ENCODE measurements at regions not wholly inside any gene's neighbourhood (a gene's known extent, or its start where the extent isn't known, plus 50 kb on each side); places are given as distances from the start of the nearest gene placed in this dataset.

DNA sequence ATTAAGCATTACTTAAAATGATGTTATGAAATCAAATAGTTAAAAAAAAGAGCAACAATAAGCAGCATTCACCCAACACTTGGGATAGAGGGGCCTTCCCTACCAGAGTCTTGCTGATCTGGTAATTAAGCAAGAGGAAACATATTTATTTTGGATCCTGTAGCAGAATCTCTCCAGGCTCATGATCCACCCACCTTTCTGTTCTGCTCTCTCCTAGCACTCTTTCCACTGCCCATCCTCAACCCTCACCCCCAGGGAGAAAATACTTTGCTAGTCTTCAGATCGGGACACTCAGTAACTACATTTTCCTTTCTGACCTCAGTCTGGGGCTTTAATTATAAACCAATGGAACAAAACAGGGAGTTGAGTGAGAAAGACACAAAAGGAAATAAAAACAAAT is 1541.9 kb downstream of the AACS start:
- no peaks in the 10 kb centered on the region for H3K36me3 ChIP-seq (ENCODE audit: insufficient read depth, low read length)
- TF ChIP-seq, protein P1, sequence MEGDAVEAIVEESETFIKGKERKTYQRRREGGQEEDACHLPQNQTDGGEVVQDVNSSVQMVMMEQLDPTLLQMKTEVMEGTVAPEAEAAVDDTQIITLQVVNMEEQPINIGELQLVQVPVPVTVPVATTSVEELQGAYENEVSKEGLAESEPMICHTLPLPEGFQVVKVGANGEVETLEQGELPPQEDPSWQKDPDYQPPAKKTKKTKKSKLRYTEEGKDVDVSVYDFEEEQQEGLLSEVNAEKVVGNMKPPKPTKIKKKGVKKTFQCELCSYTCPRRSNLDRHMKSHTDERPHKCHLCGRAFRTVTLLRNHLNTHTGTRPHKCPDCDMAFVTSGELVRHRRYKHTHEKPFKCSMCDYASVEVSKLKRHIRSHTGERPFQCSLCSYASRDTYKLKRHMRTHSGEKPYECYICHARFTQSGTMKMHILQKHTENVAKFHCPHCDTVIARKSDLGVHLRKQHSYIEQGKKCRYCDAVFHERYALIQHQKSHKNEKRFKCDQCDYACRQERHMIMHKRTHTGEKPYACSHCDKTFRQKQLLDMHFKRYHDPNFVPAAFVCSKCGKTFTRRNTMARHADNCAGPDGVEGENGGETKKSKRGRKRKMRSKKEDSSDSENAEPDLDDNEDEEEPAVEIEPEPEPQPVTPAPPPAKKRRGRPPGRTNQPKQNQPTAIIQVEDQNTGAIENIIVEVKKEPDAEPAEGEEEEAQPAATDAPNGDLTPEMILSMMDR (IDR thresholded peaks at IDR 0.05; ENCODE audit: extremely low read depth, low read depth, low read length) = no peak
- H4K20me1 ChIP-seq (ENCODE audit: insufficient read depth, low read length) = no peaks in the 10 kb centered on the region
- no peak overlapping the region for H2AFZ ChIP-seq (ENCODE audit: low read length)
- H3K9me3 ChIP-seq (ENCODE audit: low read depth, low read length) = no peaks in the 10 kb centered on the region
- no peak overlapping the region for H3K4me2 ChIP-seq (ENCODE audit: insufficient read depth, low read length)
- H3K79me2 ChIP-seq (ENCODE audit: insufficient read depth, low read length) = no peaks in the 10 kb centered on the region
- H3K4me3 ChIP-seq (ENCODE audit: insufficient read depth, low read length) = no peak overlapping the region
- no peak for DNase-seq (ENCODE audit: insufficient read length, low spot score, missing footprints)
- H3K4me1 ChIP-seq (ENCODE audit: insufficient read depth, low read length) = no peaks in the 10 kb centered on the region
- H3K27me3 ChIP-seq (ENCODE audit: insufficient read depth, low read length) = no peaks in the 10 kb centered on the region
- H3K27ac ChIP-seq (ENCODE audit: low read depth, low read length) = no peak overlapping the region

DNA sequence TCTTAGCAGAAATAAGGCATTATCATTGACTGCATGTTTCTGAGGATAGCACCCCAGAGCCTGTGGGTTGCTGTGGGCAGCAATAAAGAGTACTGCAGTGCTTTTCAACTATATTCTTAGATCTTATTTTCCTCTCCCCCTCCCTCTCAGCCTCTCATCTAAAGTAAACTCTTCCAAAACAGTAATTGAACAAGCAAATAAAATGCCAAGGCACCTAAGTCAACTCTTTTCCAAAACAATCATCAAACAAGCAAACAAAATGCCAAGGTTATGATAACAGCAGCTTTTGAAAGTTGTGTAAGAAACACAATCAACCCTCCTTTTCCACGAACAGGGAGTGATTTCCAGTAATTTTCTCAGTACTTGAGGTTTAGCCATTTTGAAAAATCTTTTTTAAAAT is 1542.6 kb downstream of the AACS start:
- Histone ChIP-seq H3K79me2 (ENCODE audit: insufficient read depth, low read length) (no peaks in the 10 kb centered on the region), H3K36me3 (ENCODE audit: insufficient read depth, low read length) (no peaks in the 10 kb centered on the region), H4K20me1 (ENCODE audit: insufficient read depth, low read length) (no peaks in the 10 kb centered on the region), H3K4me2 (ENCODE audit: insufficient read depth, low read length) (no peak overlapping the region), H3K9me3 (ENCODE audit: low read depth, low read length) (no peaks in the 10 kb centered on the region), H3K27ac (ENCODE audit: low read depth, low read length) (no peak overlapping the region), H2AFZ (ENCODE audit: low read length) (no peak overlapping the region), H3K4me3 (ENCODE audit: insufficient read depth, low read length) (no peak overlapping the region), H3K27me3 (ENCODE audit: insufficient read depth, low read length) (no peaks in the 10 kb centered on the region), H3K4me1 (ENCODE audit: insufficient read depth, low read length) (no peaks in the 10 kb centered on the region)
- TF ChIP-seq, protein P1 (IDR thresholded peaks at IDR 0.05; ENCODE audit: extremely low read depth, low read depth, low read length) = no peak
- no peak for DNase-seq (ENCODE audit: insufficient read length, low spot score, missing footprints)

DNA sequence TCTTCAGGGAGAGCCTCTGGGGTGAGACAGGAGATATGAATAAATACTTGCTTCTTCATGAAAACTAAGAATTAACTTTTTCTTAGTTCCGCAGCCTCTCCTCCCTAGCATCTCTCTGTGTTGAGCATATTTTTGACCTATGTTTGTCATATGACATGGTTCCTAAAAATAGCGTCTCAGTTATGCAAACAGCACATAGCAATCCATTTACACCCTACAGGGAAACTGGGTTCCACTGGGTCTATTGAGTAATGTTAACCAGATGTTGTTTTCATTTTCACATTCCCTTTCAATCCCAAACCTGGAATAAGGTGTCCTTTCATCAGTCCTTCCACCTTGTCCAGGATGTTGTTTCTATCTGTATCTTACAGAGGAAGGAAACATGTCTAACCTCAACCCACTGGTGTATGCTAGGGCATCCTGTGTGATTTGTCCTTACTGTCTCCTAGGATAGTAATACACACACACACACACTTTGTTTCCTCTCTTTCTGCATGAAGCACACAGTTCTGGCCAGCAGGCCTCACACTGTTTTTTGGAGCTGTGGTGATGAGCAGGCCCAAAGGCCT is 1543.5 kb downstream of the AACS start:
- no peaks in the 10 kb centered on the region for H3K4me1 ChIP-seq (ENCODE audit: insufficient read depth, low read length)
- TF ChIP-seq, protein P1 (IDR thresholded peaks at IDR 0.05; ENCODE audit: extremely low read depth, low read depth, low read length) = no peak
- no peak overlapping the region for H3K4me2 ChIP-seq (ENCODE audit: insufficient read depth, low read length)
- H3K27me3 ChIP-seq (ENCODE audit: insufficient read depth, low read length) = no peaks in the 10 kb centered on the region
- H3K79me2 ChIP-seq (ENCODE audit: insufficient read depth, low read length) = no peaks in the 10 kb centered on the region
- H3K36me3 ChIP-seq (ENCODE audit: insufficient read depth, low read length) = no peaks in the 10 kb centered on the region
- DNase-seq (ENCODE audit: insufficient read length, low spot score, missing footprints) = no peak
- no peak overlapping the region for H2AFZ ChIP-seq (ENCODE audit: low read length)
- no peaks in the 10 kb centered on the region for H4K20me1 ChIP-seq (ENCODE audit: insufficient read depth, low read length)
- no peak overlapping the region for H3K27ac ChIP-seq (ENCODE audit: low read depth, low read length)
- no peak overlapping the region for H3K4me3 ChIP-seq (ENCODE audit: insufficient read depth, low read length)
- peaks cover 3% of the 10 kb centered on the region for H3K9me3 ChIP-seq (ENCODE audit: low read depth, low read length)

DNA sequence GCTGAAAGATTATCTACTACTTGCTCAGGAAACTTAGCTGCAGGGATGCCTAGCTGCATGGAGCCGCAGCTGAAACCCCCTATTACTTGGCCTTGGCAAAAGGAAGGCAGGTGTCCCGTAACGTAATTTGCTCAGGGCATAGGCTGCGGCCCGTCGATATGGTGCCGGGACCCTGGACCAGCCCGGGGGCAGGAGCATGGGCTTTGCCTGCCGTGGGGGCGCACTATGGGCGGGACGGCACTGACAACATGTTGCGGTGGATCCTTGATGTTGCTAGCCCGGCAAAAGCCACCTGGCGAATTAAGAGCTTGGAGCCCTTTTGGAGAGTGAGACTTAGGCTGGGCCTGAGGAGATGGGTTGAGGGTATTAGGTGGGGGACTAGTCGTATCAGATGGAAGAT is 1551.2 kb downstream of the AACS start:
- no peak overlapping the region for H3K4me2 ChIP-seq (ENCODE audit: insufficient read depth, low read length)
- H3K27ac ChIP-seq (ENCODE audit: low read depth, low read length) = no peak overlapping the region
- H3K4me1 ChIP-seq (ENCODE audit: insufficient read depth, low read length) = no peaks in the 10 kb centered on the region
- no peak for DNase-seq (ENCODE audit: insufficient read length, low spot score, missing footprints)
- no peaks in the 10 kb centered on the region for H4K20me1 ChIP-seq (ENCODE audit: insufficient read depth, low read length)
- no peaks in the 10 kb centered on the region for H3K79me2 ChIP-seq (ENCODE audit: insufficient read depth, low read length)
- TF ChIP-seq, protein P1 (IDR thresholded peaks at IDR 0.05; ENCODE audit: extremely low read depth, low read depth, low read length) = no peak
- no peaks in the 10 kb centered on the region for H3K36me3 ChIP-seq (ENCODE audit: insufficient read depth, low read length)
- no peaks in the 10 kb centered on the region for H3K27me3 ChIP-seq (ENCODE audit: insufficient read depth, low read length)
- no peak overlapping the region for H2AFZ ChIP-seq (ENCODE audit: low read length)
- peaks cover 5% of the 10 kb centered on the region for H3K9me3 ChIP-seq (ENCODE audit: low read depth, low read length)
- no peak overlapping the region for H3K4me3 ChIP-seq (ENCODE audit: insufficient read depth, low read length)
